A673 (cell line): ENCODE measurements at regions not wholly inside any gene's neighbourhood (a gene's known extent, or its start where the extent isn't known, plus 50 kb on each side); places are given as distances from the start of the nearest gene placed in this dataset.

Experiments
- BruUV-seq: library from RNA; stranded (reverse); fragments of 400-500 nt; replicated peaks from 2 replicates; lab custom pipeline; 2021; lab: Mats Ljungman, UMichigan
- CTCF ChIA-PET: fragments of 300-600 bp; sonication (Branson Sonifier 250); formaldehyde crosslinking; loops from one replicate; lab custom pipeline; 2022; ENCODE audit warnings: antibody characterized with exemption; lab: Charles Lee
- POLR2A ChIA-PET: fragments of 300-600 bp; sonication (Branson Sonifier 250); formaldehyde crosslinking; loops from one replicate; lab custom pipeline; 2022; ENCODE audit warnings: antibody characterized with exemption; ENCODE audit not compliant: low non-redundant PET; lab: Charles Lee
- DNase-seq: peaks from one replicate; pipeline ENCODE4 v3.0.0-alpha.2; 2015; ENCODE audit warnings: low spot score
- H3K27ac ChIP-seq: fragments of 200-600 bp; sonication (generic); 2 replicates; pipeline ENCODE4 v1.5.1; 2016; ENCODE audit warnings: mixed run types, low read depth, mild to moderate bottlenecking, mixed read lengths, antibody characterized with exemption, low read length; ENCODE audit not compliant: poor library complexity, severe bottlenecking
- H3K27me3 ChIP-seq: fragments of 200-600 bp; sonication (generic); replicated peaks from 2 replicates; pipeline ENCODE4 v1.6.1; 2017; ENCODE audit warnings: mixed run types, low read depth, mild to moderate bottlenecking, mixed read lengths, antibody characterized with exemption, low read length; ENCODE audit not compliant: insufficient read depth, poor library complexity
- H3K36me3 ChIP-seq: fragments of 200-600 bp; sonication (generic); 2 replicates; pipeline ENCODE4 v1.6.1; 2016; ENCODE audit warnings: mixed run types, mild to moderate bottlenecking, mixed read lengths, antibody characterized with exemption, low read length; ENCODE audit not compliant: insufficient read depth, poor library complexity, severe bottlenecking
- H3K4me1 ChIP-seq: fragments of 200-600 bp; sonication (generic); 2 replicates; pipeline ENCODE4 v1.6.1; 2017; ENCODE audit warnings: mixed run types, mild to moderate bottlenecking, mixed read lengths, antibody characterized with exemption, low read length; ENCODE audit not compliant: insufficient read depth, poor library complexity, severe bottlenecking
- H3K4me3 ChIP-seq: fragments of 200-600 bp; sonication (generic); 2 replicates; pipeline ENCODE4 v1.5.1; 2016; ENCODE audit warnings: low read depth, mixed run types, mild to moderate bottlenecking, mixed read lengths, low read length; ENCODE audit not compliant: poor library complexity, severe bottlenecking
- H3K9me3 ChIP-seq: fragments of 200-600 bp; sonication (generic); 2 replicates; pipeline ENCODE4 v1.6.1; 2016; ENCODE audit warnings: mixed run types, low read depth, mild to moderate bottlenecking, mixed read lengths, antibody characterized with exemption, low read length; ENCODE audit not compliant: poor library complexity, severe bottlenecking
- CTCF ChIP-seq: fragments of 300-800, 200-600 bp; sonication (generic); conservative IDR thresholded peaks from 2 replicates; pipeline ENCODE4 v1.5.1; 2017; ENCODE audit warnings: low read depth, mild to moderate bottlenecking, antibody characterized with exemption, low read length, moderate library complexity, mixed read lengths
- EZH2 ChIP-seq: fragments of 200-600 bp; sonication (generic); IDR thresholded peaks from 2 replicates; pipeline ENCODE4 v1.6.1; 2017; ENCODE audit warnings: borderline replicate concordance, low read depth, mild to moderate bottlenecking, mixed read lengths, antibody characterized with exemption, low read length; ENCODE audit not compliant: poor library complexity, severe bottlenecking
- intact Hi-C: fragments of 100-400 bp; cut with micrococcal nuclease; formaldehyde crosslinking; loops from one replicate; pipeline ENCODE4 v1.10.0; 2022; ENCODE audit not compliant: unreplicated experiment

- no peak overlapping the region for H3K4me3 ChIP-seq
- TF ChIP-seq CTCF: no peak
- TF ChIP-seq EZH2: no peak
- no TSS peak for BruUV-seq
- DNase-seq: no peak
- no peaks in the 10 kb centered on the region for H3K9me3 ChIP-seq
- no peaks in the 10 kb centered on the region for H3K36me3 ChIP-seq
- POLR2A ChIA-PET: no interaction called here
- CTCF ChIA-PET: no interaction called here
- intact Hi-C loops: no loop called here
- no peaks in the 10 kb centered on the region for H3K27me3 ChIP-seq
- no peaks in the 10 kb centered on the region for H3K4me1 ChIP-seq
- H3K27ac ChIP-seq: no peak overlapping the region
These were observed 710.1 kb upstream of the CELF2 start for GRCh38 chr10:10307551-10307950.

GRCh38 chr10:10310498-10310897 is 707.2 kb upstream of the CELF2 start:
- no TSS peak for BruUV-seq
- no peaks in the 10 kb centered on the region for H3K27me3 ChIP-seq
- H3K4me1 ChIP-seq: no peaks in the 10 kb centered on the region
- no peak overlapping the region for H3K4me3 ChIP-seq
- no peak overlapping the region for H3K27ac ChIP-seq
- CTCF ChIA-PET: no interaction called here
- TF ChIP-seq EZH2 (no peak), CTCF (no peak)
- POLR2A ChIA-PET: no interaction called here
- intact Hi-C loops: no loop called here
- H3K9me3 ChIP-seq: peaks cover 4% of the 10 kb centered on the region
- DNase-seq: no peak
- no peaks in the 10 kb centered on the region for H3K36me3 ChIP-seq

GRCh38 chr10:10311966-10312365 is 705.7 kb upstream of the CELF2 start:
- no peaks in the 10 kb centered on the region for H3K36me3 ChIP-seq
- TF ChIP-seq EZH2 (no peak), CTCF (no peak)
- POLR2A ChIA-PET: no interaction called here
- no peak for DNase-seq
- intact Hi-C loops: no loop called here
- CTCF ChIA-PET: no interaction called here
- no peaks in the 10 kb centered on the region for H3K4me1 ChIP-seq
- BruUV-seq: no TSS peak
- no peak overlapping the region for H3K4me3 ChIP-seq
- peaks cover 4% of the 10 kb centered on the region for H3K9me3 ChIP-seq
- no peaks in the 10 kb centered on the region for H3K27me3 ChIP-seq
- H3K27ac ChIP-seq: no peak overlapping the region
